ENCODE measurements at regions not wholly inside any gene's neighbourhood (a gene's known extent, or its start where the extent isn't known, plus 50 kb on each side); places are given as distances from the start of the nearest gene placed in this dataset.

- TF ChIP-seq CTCF (IDR thresholded peaks at IDR 0.05): no peak
- TF ChIP-seq POLR2A (IDR thresholded peaks at IDR 0.05): no peak
These were observed 87.5 kb upstream of the RHOU start for GRCh38 chr1:228647523-228648444.
